K562 (cell line): ENCODE measurements at regions not wholly inside any gene's neighbourhood (a gene's known extent, or its start where the extent isn't known, plus 50 kb on each side); places are given as distances from the start of the nearest gene placed in this dataset.

Experiments used
- CBX3 ChIP-seq, 2 experiments: IDR thresholded peaks; 1 replicate in 1 of 2; 2 replicates in 1 of 2; pipeline ENCODE4 v1.6.1; 2012; ENCODE audit warnings: inconsistent platforms in 2 of 2, low read length in 2 of 2, borderline replicate concordance in 1 of 2, control low read depth in 1 of 2
- CBX8 ChIP-seq: fragments of 200-600 bp; sonication (generic); IDR thresholded peaks from 2 replicates; pipeline ENCODE4 v1.6.1; 2012; ENCODE audit warnings: borderline replicate concordance, mixed run types, low read depth, mild to moderate bottlenecking, moderate library complexity, mixed read lengths, low read length, control low read depth, inconsistent platforms; ENCODE audit not compliant: poor library complexity, severe bottlenecking; ENCODE audit errors: extremely low read depth
- ERF ChIP-seq: fragments of 450-650 bp; formaldehyde crosslinking; IDR thresholded peaks from 2 replicates; pipeline ENCODE4 v1.4.0; 2020; ENCODE audit warnings: mild to moderate bottlenecking, mixed read lengths
- RCOR1 ChIP-seq, 2 experiments: IDR thresholded peaks; 2 replicates each; pipeline ENCODE4 v1.6.1; 2012; ENCODE audit warnings: low read depth in 2 of 2, low read length in 2 of 2, borderline replicate concordance in 1 of 2, improper control_type of control experiment in 1 of 2
- RNF2 ChIP-seq: sonication (generic); IDR thresholded peaks from 2 replicates; pipeline ENCODE4 v1.6.1; 2016
- SIN3A ChIP-seq, 2 experiments: fragments of 150-350 bp in 1 of 2; IDR thresholded peaks; 2 replicates each; pipeline ENCODE4 v1.6.1; 2011 to 2016; ENCODE audit warnings: borderline replicate concordance in 2 of 2, low read depth in 2 of 2, low read length in 2 of 2, mild to moderate bottlenecking in 2 of 2, moderate library complexity in 2 of 2; ENCODE audit not compliant: control insufficient read depth in 1 of 2
- SREBF1 ChIP-seq: fragments of 150-350 bp; IDR thresholded peaks from 2 replicates; pipeline ENCODE4 v1.6.1; 2014; ENCODE audit warnings: antibody characterized with exemption, low read depth, low read length, borderline replicate concordance
- THRB ChIP-seq: fragments of 450-650 bp; formaldehyde crosslinking; conservative IDR thresholded peaks from 2 replicates; pipeline ENCODE4 v1.4.0; 2022; ENCODE audit warnings: mild to moderate bottlenecking, missing genetic modification characterization
- ZFP36 ChIP-seq: fragments of 150-350 bp; IDR thresholded peaks from 2 replicates; pipeline ENCODE4 v1.6.1; 2018; ENCODE audit warnings: low read length, low read depth; ENCODE audit not compliant: partially characterized antibody
- ZNF124 ChIP-seq: sonication (generic); formaldehyde crosslinking; IDR thresholded peaks from 2 replicates; pipeline ENCODE4 v1.8.1; 2022; ENCODE audit warnings: missing genetic modification reagents
- ZNF280B ChIP-seq: fragments of 250-450 bp; sonication (Bioruptor Pico); IDR thresholded peaks from 2 replicates; pipeline ENCODE4 v1.5.1; 2021; ENCODE audit warnings: mild to moderate bottlenecking
- ZNF785 ChIP-seq: fragments of 250-450 bp; sonication (Bioruptor Pico); IDR thresholded peaks from 2 replicates; pipeline ENCODE4 v1.4.0; 2020; ENCODE audit warnings: mild to moderate bottlenecking

- TF ChIP-seq SIN3A (IDR thresholded peaks at IDR 0.05; ENCODE audit: borderline replicate concordance in 2 of 2, control insufficient read depth in 1 of 2, low read depth in 2 of 2, low read length in 2 of 2) (no peak), ZNF124 (no peak), THRB (CRISPR knock-in tag) (no peak), ZNF280B (CRISPR knock-in tag) (no peak), RCOR1 (IDR thresholded peaks at IDR 0.05; ENCODE audit: borderline replicate concordance in 1 of 2, low read depth in 2 of 2, low read length in 2 of 2) (peak in 1 of 2 experiments; percentile 87; a peak in 2 of 4 replicates), CBX8 (no peak), RNF2 (no peak), ZNF785 (CRISPR knock-in tag) (no peak), ERF (no peak), ZFP36 (peak; percentile 91), SREBF1 (no peak), CBX3 (IDR thresholded peaks at IDR 0.05; ENCODE audit: borderline replicate concordance in 1 of 2, low read length in 2 of 2) (0 out of 3 replicates have a peak, but pooled peaks of 1 of the 2 experiments have one; percentile 14)
Observed at GRCh38 chr3:14253707-14254382, 75.2 kb downstream of the LSM3 start (continued).
